Karpas-422 (cell line): ENCODE measurements at regions not wholly inside any gene's neighbourhood (a gene's known extent, or its start where the extent isn't known, plus 50 kb on each side); places are given as distances from the start of the nearest gene placed in this dataset.

Experiments
- DNase-seq: peaks from one replicate; pipeline ENCODE4 v3.0.0-alpha.2; 2015
- H2AFZ ChIP-seq: fragments of 200-600 bp; sonication (generic); 2 replicates; pipeline ENCODE4 v1.6.1; 2014; ENCODE audit warnings: antibody characterized with exemption, low read length, mixed read lengths
- H3K27ac ChIP-seq: fragments of 200-600 bp; sonication (generic); 2 replicates; pipeline ENCODE4 v1.5.1; 2014; ENCODE audit warnings: mild to moderate bottlenecking, low read length, moderate library complexity
- H3K27me3 ChIP-seq: fragments of 200-600 bp; sonication (generic); 2 replicates; pipeline ENCODE4 v1.6.1; 2014; ENCODE audit warnings: low read length, mixed read lengths
- H3K36me3 ChIP-seq: fragments of 200-600 bp; sonication (generic); 2 replicates; pipeline ENCODE4 v1.6.1; 2014; ENCODE audit warnings: low read length, mixed read lengths; ENCODE audit not compliant: insufficient read depth
- H3K4me1 ChIP-seq: fragments of 200-600 bp; sonication (generic); 2 replicates; pipeline ENCODE4 v1.6.1; 2014; ENCODE audit warnings: mild to moderate bottlenecking, low read length, mixed read lengths
- H3K4me2 ChIP-seq: fragments of 200-600 bp; sonication (generic); 2 replicates; pipeline ENCODE4 v1.6.1; 2014; ENCODE audit warnings: low read length, low read depth, mild to moderate bottlenecking; ENCODE audit not compliant: poor library complexity, severe bottlenecking
- H3K4me3 ChIP-seq: fragments of 200-600 bp; sonication (generic); 2 replicates; pipeline ENCODE4 v1.5.1; 2014; ENCODE audit warnings: mild to moderate bottlenecking, antibody characterized with exemption, low read length, mixed read lengths
- H3K79me2 ChIP-seq: fragments of 200-600 bp; sonication (generic); 2 replicates; pipeline ENCODE4 v1.6.1; 2014; ENCODE audit warnings: mild to moderate bottlenecking, low read length, mixed read lengths
- H3K9ac ChIP-seq: fragments of 200-600 bp; sonication (generic); 2 replicates; pipeline ENCODE4 v1.6.0; 2014; ENCODE audit warnings: low read length
- H3K9me2 ChIP-seq: fragments of 200-600 bp; sonication (generic), shearing (Covaris generic); replicated peaks from 2 replicates; pipeline ENCODE4 v1.6.0; 2014; ENCODE audit warnings: mild to moderate bottlenecking, low read length, moderate library complexity; ENCODE audit not compliant: insufficient read depth
- H3K9me3 ChIP-seq: fragments of 300-700, 200-600 bp; sonication (generic); 2 replicates; pipeline ENCODE4 v1.6.1; 2014; ENCODE audit warnings: low read length, mixed read lengths
- H4K20me1 ChIP-seq: fragments of 200-600 bp; sonication (generic); 2 replicates; pipeline ENCODE4 v1.6.1; 2014; ENCODE audit warnings: mild to moderate bottlenecking, antibody characterized with exemption, low read length, low read depth; ENCODE audit not compliant: insufficient read depth

- Histone ChIP-seq H3K9me3 (no peaks in the 10 kb centered on the region), H4K20me1 (no peaks in the 10 kb centered on the region), H3K4me3 (no peak overlapping the region), H2AFZ (no peak overlapping the region), H3K4me2 (no peak overlapping the region), H3K27ac (no peak overlapping the region), H3K9ac (no peak overlapping the region), H3K9me2 (no peaks in the 10 kb centered on the region), H3K36me3 (no peaks in the 10 kb centered on the region), H3K27me3 (no peaks in the 10 kb centered on the region), H3K79me2 (no peaks in the 10 kb centered on the region), H3K4me1 (no peaks in the 10 kb centered on the region)
- no peak for DNase-seq
Observed at GRCh38 chr4:25590171-25590570, 65.5 kb upstream of the SLC34A2 start.

GRCh38 chr4:25592736-25593135 lies 62.9 kb upstream of the SLC34A2 start:
- no peaks in the 10 kb centered on the region for H3K36me3 ChIP-seq

More at GRCh38 chr4:25592736-25593135, 62.9 kb upstream of the SLC34A2 start:
- Histone ChIP-seq H2AFZ (no peak overlapping the region), H3K27ac (no peak overlapping the region), H3K4me1 (no peaks in the 10 kb centered on the region), H3K27me3 (no peaks in the 10 kb centered on the region), H3K9me2 (no peaks in the 10 kb centered on the region), H3K4me3 (no peak overlapping the region), H3K9ac (no peak overlapping the region), H4K20me1 (no peaks in the 10 kb centered on the region), H3K4me2 (no peak overlapping the region), H3K79me2 (no peaks in the 10 kb centered on the region), H3K9me3 (no peaks in the 10 kb centered on the region)
- no peak for DNase-seq
